Omental fat pad (tissue), 3 donors: ENCODE measurements at regions not wholly inside any gene's neighbourhood (a gene's known extent, or its start where the extent isn't known, plus 50 kb on each side); places are given as distances from the start of the nearest gene placed in this dataset.

Experiments
- ATAC-seq: fragments of 150-250 bp; one replicate; pipeline ENCODE4 v1.9.1; 2016; ENCODE audit warnings: mild to moderate bottlenecking, moderate library complexity; ENCODE audit not compliant: low FRiP score
- DNase-seq: peaks from one replicate; pipeline ENCODE4 v3.0.0-alpha.2; 2019; ENCODE audit warnings: low spot score
- TF ChIP-seq, protein P1 (sequence below), 3 donors: fragments of 450-650 bp; IDR thresholded peaks; one replicate each; pipeline ENCODE4 v1.5.1; 2016 to 2017; ENCODE audit warnings: antibody characterized with exemption in 3 of 3, mild to moderate bottlenecking in 3 of 3, moderate library complexity in 2 of 3

DNA sequence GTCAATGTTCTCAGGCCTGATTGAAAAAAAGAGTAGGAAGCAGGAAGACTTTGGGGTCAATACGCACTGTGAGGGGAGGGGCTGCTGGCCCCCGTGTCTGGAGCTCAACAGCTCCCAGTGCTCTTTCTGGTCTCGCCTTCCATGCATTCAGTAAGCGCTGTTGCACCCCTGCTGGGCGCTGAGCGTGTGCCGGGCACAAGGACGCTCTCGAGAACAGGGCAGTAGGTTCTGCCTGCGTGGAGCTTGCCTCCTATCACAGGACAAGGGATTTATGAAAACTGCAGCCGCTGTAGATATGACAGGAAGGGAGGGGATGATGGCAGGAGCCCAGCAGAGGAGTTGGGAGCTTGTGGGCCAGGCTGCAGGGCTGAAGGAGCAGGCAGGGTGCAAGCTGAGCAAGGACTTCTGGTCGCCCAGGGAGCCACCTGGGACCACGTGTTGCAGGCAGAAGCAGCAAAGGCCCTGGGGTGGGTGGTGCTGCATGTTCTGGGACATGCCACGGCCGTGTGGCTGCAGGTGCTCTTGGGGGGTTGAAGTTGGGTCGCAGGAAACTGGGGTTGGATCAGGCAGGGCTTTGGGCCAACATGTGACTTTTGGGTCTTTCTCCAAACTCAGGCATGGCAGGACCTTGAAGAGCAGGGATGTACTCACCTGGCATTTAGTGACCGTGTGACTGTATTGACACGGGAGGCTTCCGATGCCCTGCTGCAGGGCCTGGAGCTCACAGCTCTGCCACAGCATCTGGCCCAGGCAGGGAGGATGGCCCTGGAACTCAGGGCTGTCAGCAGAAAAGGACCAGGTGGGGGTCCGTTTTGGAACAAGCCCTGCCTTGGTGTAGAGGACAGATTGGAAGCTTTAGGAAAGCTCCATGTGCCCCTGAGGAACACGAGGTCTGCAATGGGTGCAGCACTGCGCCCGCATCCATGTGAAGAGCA is 97.9 kb downstream of the CPZ start:
- no peak for ATAC-seq
- no peak for DNase-seq
- TF ChIP-seq, protein P1, sequence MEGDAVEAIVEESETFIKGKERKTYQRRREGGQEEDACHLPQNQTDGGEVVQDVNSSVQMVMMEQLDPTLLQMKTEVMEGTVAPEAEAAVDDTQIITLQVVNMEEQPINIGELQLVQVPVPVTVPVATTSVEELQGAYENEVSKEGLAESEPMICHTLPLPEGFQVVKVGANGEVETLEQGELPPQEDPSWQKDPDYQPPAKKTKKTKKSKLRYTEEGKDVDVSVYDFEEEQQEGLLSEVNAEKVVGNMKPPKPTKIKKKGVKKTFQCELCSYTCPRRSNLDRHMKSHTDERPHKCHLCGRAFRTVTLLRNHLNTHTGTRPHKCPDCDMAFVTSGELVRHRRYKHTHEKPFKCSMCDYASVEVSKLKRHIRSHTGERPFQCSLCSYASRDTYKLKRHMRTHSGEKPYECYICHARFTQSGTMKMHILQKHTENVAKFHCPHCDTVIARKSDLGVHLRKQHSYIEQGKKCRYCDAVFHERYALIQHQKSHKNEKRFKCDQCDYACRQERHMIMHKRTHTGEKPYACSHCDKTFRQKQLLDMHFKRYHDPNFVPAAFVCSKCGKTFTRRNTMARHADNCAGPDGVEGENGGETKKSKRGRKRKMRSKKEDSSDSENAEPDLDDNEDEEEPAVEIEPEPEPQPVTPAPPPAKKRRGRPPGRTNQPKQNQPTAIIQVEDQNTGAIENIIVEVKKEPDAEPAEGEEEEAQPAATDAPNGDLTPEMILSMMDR (IDR thresholded peaks at IDR 0.05), result no peak

DNA sequence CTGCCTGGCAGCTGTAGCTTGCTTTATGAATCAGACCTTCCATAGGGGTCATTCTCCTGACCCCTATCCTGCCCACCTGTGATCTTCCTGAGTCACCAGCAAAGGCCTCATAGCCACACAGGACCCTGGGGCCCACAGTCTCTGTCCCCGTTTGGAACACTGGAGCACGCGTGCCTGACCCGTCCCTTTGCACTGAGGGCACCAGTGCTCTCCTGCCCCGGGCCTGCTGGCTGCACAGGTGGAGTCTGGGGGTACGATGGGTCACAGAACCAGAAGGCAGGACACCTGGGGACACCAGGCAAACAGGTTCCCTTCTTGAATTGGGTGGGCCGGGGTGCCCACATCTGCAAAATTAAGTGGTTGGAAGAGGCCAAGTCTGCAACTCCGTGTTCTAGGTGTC is 97.2 kb downstream of the CPZ start:
- ATAC-seq (no peak), DNase-seq (no peak)
- TF ChIP-seq, protein P1 (IDR thresholded peaks at IDR 0.05), result no peak

DNA sequence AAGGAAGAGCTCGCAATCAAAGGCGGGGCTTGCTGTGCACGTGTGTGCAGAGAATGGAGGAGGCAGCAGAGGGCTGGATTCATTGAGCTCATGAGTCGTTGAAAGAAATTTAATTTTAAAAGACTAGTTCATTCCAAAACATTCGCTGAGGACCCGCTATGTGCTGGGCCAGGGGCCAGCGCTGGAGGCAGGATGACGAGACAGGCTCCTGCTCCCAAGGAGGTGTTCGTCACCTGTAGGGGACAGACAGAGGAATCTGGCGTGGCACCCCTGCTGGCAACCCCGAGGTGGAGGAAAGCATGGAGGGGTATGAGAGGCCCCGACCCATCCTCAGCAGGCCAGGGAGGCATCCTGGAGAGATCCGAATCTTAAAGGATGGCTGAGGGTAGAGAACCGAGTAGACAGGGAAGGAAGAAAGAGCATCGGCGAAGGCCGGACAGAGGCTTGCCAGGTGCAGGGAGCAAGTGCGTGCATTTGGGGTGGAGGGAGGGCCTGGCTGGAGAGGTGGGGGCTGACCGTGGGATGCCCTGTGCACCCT is 96.4 kb downstream of the CPZ start:
- TF ChIP-seq, protein P1 (IDR thresholded peaks at IDR 0.05), result no peak
- ATAC-seq (no peak), DNase-seq (no peak)

DNA sequence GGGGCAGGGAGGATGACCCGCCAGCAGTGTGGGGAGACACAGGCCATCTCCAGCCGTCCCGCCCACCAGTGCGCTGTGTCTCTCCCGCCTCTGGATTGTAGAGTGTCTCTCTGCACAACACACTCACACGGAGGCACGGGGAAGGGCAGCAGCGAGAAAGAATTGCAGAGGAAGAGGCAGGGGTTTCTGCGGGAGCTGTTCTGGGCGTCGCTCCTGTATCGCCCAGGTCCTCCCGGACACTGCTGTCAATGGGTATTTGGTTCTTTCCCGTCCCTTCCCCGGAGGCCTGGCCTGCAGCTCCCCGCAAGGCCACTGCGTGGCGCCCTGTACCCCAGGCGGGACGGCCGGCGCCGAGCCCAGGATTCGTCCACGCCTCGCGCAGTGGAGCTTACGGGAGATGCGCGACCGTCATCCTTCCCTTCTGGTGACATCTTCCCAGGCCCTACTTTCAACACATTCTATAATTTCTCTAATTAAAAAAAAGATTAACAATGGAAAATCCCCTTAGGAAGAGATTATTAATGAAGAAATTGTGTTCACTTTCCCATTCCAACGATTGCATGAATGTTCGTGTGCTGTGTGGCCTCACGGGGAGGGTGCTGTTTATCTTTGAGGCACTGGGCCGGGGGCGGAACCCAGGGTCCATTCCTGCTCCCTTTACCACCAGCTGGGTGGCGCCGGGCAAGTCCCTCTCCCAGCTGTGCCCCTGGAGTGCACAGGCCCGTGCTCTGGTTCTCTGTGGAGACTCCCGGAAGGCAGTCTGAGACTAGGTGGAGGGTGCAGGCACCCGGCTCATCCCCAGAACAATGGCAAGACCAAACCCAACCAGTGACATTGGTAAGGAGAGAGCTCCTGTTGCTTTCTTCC is 95.7 kb downstream of the CPZ start:
- DNase-seq (no peak), ATAC-seq (no peak)

DNA sequence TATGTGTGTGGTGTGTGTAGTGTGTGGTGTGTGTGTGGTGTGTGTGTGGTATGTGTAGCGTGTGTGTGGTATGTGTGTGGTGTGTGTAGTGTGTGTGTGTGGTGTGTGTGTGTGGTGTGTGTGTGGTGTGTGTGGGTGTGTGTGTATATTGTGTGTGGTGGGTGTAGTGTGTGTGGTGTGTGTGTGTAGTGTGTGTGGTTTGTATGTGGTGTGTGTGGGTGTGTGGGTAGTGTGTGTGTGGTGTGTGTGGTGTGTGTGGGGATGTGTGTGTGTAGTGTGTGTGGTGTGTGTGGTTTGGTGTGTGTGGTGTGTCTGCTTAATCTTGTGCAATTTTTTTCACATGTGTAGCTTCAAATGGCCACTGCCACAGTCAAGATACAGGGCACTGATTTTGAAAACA is 94.5 kb downstream of the CPZ start:
- no peak for DNase-seq
- TF ChIP-seq, protein P1 (IDR thresholded peaks at IDR 0.05), result no peak
- ATAC-seq, result no peak

More for the DNA sequence above, 95.7 kb downstream of the CPZ start:
- TF ChIP-seq, protein P1 (IDR thresholded peaks at IDR 0.05), result no peak

DNA sequence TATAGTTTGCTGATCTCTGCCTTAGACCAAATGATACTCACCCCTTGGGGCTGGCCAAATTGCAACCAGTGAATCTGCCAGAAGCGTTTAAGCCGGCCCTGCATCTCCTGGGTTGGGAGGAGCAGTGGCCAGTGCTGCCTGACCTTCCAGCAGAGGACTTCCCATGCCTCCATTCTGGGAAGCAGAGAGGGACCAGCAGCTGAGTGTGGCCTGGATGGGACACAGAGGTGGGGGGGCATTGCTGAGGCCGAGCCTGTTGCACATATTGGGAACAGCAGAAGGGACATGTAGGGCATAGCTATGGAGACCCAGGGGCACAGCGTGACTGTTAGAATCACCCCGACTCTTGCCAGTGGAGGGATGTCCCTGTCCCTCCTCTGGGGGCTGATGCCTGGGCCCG is 93.3 kb downstream of the CPZ start:
- TF ChIP-seq, protein P1 (IDR thresholded peaks at IDR 0.05), result no peak
- DNase-seq (no peak), ATAC-seq (no peak)
